Endothelial cell of umbilical vein (primary cell): ENCODE measurements at regions not wholly inside any gene's neighbourhood (a gene's known extent, or its start where the extent isn't known, plus 50 kb on each side); places are given as distances from the start of the nearest gene placed in this dataset.

Experiments used
- FOS ChIP-seq: IDR thresholded peaks from 2 replicates; pipeline ENCODE4 v1.6.1; 2011; ENCODE audit warnings: mild to moderate bottlenecking, low read length, moderate library complexity, borderline replicate concordance; ENCODE audit not compliant: insufficient read depth
- GATA2 ChIP-seq: IDR thresholded peaks from 2 replicates; pipeline ENCODE4 v1.7.0; 2011; ENCODE audit warnings: low read depth, mild to moderate bottlenecking, moderate library complexity, mixed read lengths, low read length; ENCODE audit not compliant: insufficient read length, insufficient read depth
- POLR2A ChIP-seq: IDR thresholded peaks from 2 replicates; pipeline ENCODE4 v1.6.1; 2012; ENCODE audit warnings: low read depth, mild to moderate bottlenecking, control low read depth, low read length
- POLR2AphosphoS5 ChIP-seq: IDR thresholded peaks from 2 replicates; pipeline ENCODE4 v1.6.1; 2012; ENCODE audit warnings: low read depth, mild to moderate bottlenecking, control low read depth, low read length, moderate library complexity; ENCODE audit not compliant: insufficient read depth

DNA sequence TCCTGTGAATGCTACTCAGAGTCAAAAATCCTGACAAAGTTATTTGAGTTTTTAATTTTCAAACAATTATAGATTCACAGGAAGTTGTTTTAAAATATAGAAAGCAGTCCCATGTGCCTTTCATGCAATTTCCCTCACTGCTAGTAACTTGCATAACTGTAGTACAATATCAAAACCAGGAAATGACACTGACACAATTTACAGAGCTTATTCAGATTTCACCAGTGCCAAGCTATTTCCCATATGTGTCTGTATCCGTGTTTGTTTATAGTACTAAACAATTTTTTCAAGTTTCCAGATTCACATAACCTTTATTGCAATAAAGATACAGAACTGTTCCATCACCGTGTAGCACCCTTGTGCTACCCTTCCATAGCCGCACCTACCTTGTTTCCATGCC lies 934.6 kb downstream of the PCDH17 start:
- TF ChIP-seq POLR2AphosphoS5 = no peak
- no peak for TF ChIP-seq POLR2A
- TF ChIP-seq FOS = no peak
- no peak for TF ChIP-seq GATA2
